HUES48 (cell line): ENCODE measurements at regions not wholly inside any gene's neighbourhood (a gene's known extent, or its start where the extent isn't known, plus 50 kb on each side); places are given as distances from the start of the nearest gene placed in this dataset.

Experiments used
- H3K27ac ChIP-seq: one replicate; pipeline ENCODE4 v1.7.0; 2013; ENCODE audit warnings: low read depth, low read length, inconsistent platforms
- H3K27me3 ChIP-seq: 2 replicates; pipeline ENCODE4 v1.6.1; 2013; ENCODE audit warnings: mild to moderate bottlenecking, low read length; ENCODE audit not compliant: control insufficient read depth, insufficient read depth
- H3K36me3 ChIP-seq: 2 replicates; pipeline ENCODE4 v1.6.1; 2013; ENCODE audit warnings: low read length; ENCODE audit not compliant: control insufficient read depth, insufficient read depth
- H3K4me1 ChIP-seq: 2 replicates; pipeline ENCODE4 v1.6.1; 2013; ENCODE audit warnings: mild to moderate bottlenecking, low read length; ENCODE audit not compliant: control insufficient read depth, insufficient read depth
- H3K4me3 ChIP-seq: 2 replicates; pipeline ENCODE4 v1.5.1; 2013; ENCODE audit warnings: mild to moderate bottlenecking, low read depth, low read length
- H3K9ac ChIP-seq: 2 replicates; pipeline ENCODE4 v1.6.1; 2013; ENCODE audit warnings: mild to moderate bottlenecking, low read depth, low read length, moderate library complexity
- H3K9me3 ChIP-seq: 2 replicates; pipeline ENCODE4 v1.6.1; 2013; ENCODE audit warnings: low read length; ENCODE audit not compliant: control insufficient read depth, insufficient read depth

GRCh38 chr1:163537809-163538208 is 216.1 kb downstream of the NUF2 start:
- Histone ChIP-seq H3K4me1 (peaks cover 15% of the 10 kb centered on the region), H3K27ac (no peak overlapping the region), H3K9me3 (no peaks in the 10 kb centered on the region), H3K36me3 (no peaks in the 10 kb centered on the region), H3K9ac (no peak overlapping the region), H3K4me3 (no peak overlapping the region), H3K27me3 (no peaks in the 10 kb centered on the region)

DNA sequence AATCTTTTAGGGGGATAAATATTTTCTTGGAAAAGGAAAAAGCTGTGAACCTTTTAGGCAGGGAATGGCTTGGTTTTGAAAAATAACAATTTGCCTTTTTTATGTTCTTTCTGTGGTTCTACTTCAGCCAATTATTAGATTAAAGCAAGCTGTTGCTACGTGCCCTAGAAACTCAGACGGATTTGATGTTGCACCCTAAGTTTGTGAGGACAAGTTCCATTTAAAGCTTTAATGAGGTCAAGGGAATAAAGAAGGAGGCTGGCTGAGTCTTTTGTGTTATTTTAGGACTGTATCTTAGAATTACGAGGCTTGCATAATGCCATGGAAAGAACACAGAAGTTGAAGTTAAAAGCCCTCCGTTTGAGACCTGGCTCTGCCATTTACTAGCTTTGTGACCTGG is 216.9 kb downstream of the NUF2 start:
- Histone ChIP-seq H3K9ac (no peak overlapping the region), H3K4me1 (peaks cover 15% of the 10 kb centered on the region), H3K27me3 (no peaks in the 10 kb centered on the region), H3K36me3 (no peaks in the 10 kb centered on the region), H3K9me3 (no peaks in the 10 kb centered on the region), H3K4me3 (no peak overlapping the region), H3K27ac (no peak overlapping the region)

GRCh38 chr1:163540727-163541126 is 219.0 kb downstream of the NUF2 start:
- peaks cover 15% of the 10 kb centered on the region for H3K4me1 ChIP-seq
- no peaks in the 10 kb centered on the region for H3K36me3 ChIP-seq

GRCh38 chr1:163544441-163544840 is 222.7 kb downstream of the NUF2 start:
- H3K9ac ChIP-seq, result no peak overlapping the region
- 0 out of 2 replicates have a peak, but pooled peaks cover 4% of the 10 kb centered on the region for H3K9me3 ChIP-seq
- H3K4me3 ChIP-seq, result no peak overlapping the region
- peaks cover 4% of the 10 kb centered on the region; the same call in 1 of the 2 replicates for H3K4me1 ChIP-seq
- H3K27me3 ChIP-seq, result no peaks in the 10 kb centered on the region
- no peaks in the 10 kb centered on the region for H3K36me3 ChIP-seq
- H3K27ac ChIP-seq, result no peak overlapping the region

More at GRCh38 chr1:163540727-163541126, 219.0 kb downstream of the NUF2 start:
- Histone ChIP-seq H3K27me3 (no peaks in the 10 kb centered on the region), H3K4me3 (no peak overlapping the region), H3K9ac (no peak overlapping the region), H3K9me3 (no peaks in the 10 kb centered on the region), H3K27ac (no peak overlapping the region)

DNA sequence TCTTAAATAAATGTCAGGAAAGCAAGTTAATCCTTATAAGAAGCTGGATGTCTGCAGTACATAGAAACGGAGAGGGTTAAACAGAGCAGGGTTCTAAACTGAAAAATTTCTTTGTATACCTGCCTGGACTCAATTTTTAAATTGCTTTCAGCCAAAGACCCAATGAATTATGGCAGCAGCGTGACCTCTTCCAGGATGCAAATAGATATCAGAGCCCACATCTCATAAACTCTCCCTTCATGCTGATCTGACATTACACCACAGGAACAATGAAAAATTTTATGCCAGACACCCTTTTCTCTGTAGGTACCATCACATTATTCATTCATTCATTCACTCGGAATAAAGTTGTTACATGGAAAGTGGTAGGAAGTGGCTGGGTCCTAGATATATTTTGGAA is 236.4 kb downstream of the NUF2 start:
- no peak overlapping the region for H3K9ac ChIP-seq
- H3K4me1 ChIP-seq, result peaks cover 18% of the 10 kb centered on the region
- H3K27me3 ChIP-seq, result peaks cover 22% of the 10 kb centered on the region
- no peaks in the 10 kb centered on the region for H3K36me3 ChIP-seq
- no peaks in the 10 kb centered on the region for H3K9me3 ChIP-seq
- no peak overlapping the region for H3K4me3 ChIP-seq
- no peak overlapping the region for H3K27ac ChIP-seq

- peaks cover 41% of the 10 kb centered on the region for H3K4me1 ChIP-seq
- peak overlapping the region; percentile 80 for H3K27ac ChIP-seq
- no peak overlapping the region for H3K4me3 ChIP-seq
- H3K27me3 ChIP-seq, result peaks cover 22% of the 10 kb centered on the region
- no peaks in the 10 kb centered on the region for H3K36me3 ChIP-seq
- no peaks in the 10 kb centered on the region for H3K9me3 ChIP-seq
- H3K9ac ChIP-seq, result no peak overlapping the region
Observed at GRCh38 chr1:163561580-163562295, 240.0 kb downstream of the NUF2 start.

DNA sequence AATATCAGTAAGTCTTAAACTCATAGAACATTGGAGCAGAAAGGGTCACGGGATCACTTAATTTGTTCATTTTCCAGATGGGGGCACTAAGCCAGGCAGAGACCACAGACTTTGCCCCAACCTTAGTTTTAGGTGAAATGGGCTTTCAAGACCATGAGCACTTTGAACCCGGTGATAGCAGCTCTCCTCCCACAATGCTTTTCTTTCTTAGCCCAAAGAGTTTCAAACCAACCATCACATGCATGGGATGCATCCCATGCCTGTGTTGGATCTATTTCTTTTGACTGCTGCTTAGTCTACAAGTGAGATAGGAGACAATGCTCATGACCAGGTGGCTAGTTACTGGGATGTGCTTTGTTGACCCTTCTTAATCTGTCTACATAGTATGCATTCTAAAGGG is 240.6 kb downstream of the NUF2 start:
- Histone ChIP-seq H3K4me1 (peaks cover 46% of the 10 kb centered on the region), H3K27me3 (peaks cover 22% of the 10 kb centered on the region), H3K27ac (peak overlapping the region; percentile 80), H3K9ac (no peak overlapping the region), H3K9me3 (no peaks in the 10 kb centered on the region), H3K4me3 (no peak overlapping the region), H3K36me3 (no peaks in the 10 kb centered on the region)

- Histone ChIP-seq H3K27me3 (peaks cover 7% of the 10 kb centered on the region), H3K4me1 (peaks cover 46% of the 10 kb centered on the region), H3K36me3 (no peaks in the 10 kb centered on the region), H3K4me3 (no peak overlapping the region), H3K9ac (no peak overlapping the region), H3K9me3 (no peaks in the 10 kb centered on the region), H3K27ac (peak overlapping the region; percentile 80)
Observed at GRCh38 chr1:163565166-163565565, 243.4 kb downstream of the NUF2 start.

GRCh38 chr1:163570071-163570470 is 248.3 kb downstream of the NUF2 start:
- no peak overlapping the region for H3K4me3 ChIP-seq

GRCh38 chr1:163571950-163572349 is 250.2 kb downstream of the NUF2 start:
- Histone ChIP-seq H3K36me3 (no peaks in the 10 kb centered on the region), H3K9ac (no peak overlapping the region), H3K4me1 (peaks cover 2% of the 10 kb centered on the region), H3K9me3 (no peaks in the 10 kb centered on the region), H3K27me3 (no peaks in the 10 kb centered on the region), H3K27ac (no peak overlapping the region), H3K4me3 (no peak overlapping the region)

More at GRCh38 chr1:163570071-163570470, 248.3 kb downstream of the NUF2 start:
- H3K4me1 ChIP-seq, result peaks cover 21% of the 10 kb centered on the region
- H3K36me3 ChIP-seq, result no peaks in the 10 kb centered on the region
- no peak overlapping the region for H3K27ac ChIP-seq
- no peaks in the 10 kb centered on the region for H3K27me3 ChIP-seq
- H3K9me3 ChIP-seq, result no peaks in the 10 kb centered on the region
- no peak overlapping the region for H3K9ac ChIP-seq

DNA sequence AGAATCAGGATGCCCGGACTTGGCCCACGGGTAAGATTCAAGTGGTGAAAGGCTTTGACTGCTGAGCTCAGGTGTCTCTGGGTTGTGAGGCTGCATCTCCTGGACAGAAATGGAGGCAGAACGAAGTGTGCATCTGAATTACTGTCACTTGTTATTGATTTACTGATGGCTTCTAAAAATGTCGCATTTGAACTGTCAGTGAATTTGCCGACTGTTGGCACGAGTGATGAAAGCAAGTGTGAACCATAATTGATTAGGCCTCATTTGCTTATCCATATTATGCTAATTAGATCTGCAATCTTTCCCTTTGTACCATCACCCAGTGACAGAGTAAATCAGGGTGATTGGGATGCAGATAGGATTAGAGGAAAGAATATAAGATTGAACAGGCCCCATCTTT is 252.4 kb downstream of the NUF2 start:
- Histone ChIP-seq H3K4me1 (0 out of 2 replicates have a peak, but pooled peaks cover 3% of the 10 kb centered on the region), H3K9ac (no peak overlapping the region), H3K4me3 (no peak overlapping the region), H3K27me3 (no peaks in the 10 kb centered on the region), H3K27ac (no peak overlapping the region), H3K9me3 (no peaks in the 10 kb centered on the region), H3K36me3 (no peaks in the 10 kb centered on the region)
